ENCODE measurements at regions not wholly inside any gene's neighbourhood (a gene's known extent, or its start where the extent isn't known, plus 50 kb on each side); places are given as distances from the start of the nearest gene placed in this dataset.

GRCh38 chr10:21084700-21085099, 187.6 kb upstream of the NEBL start:
- TF ChIP-seq EZH2 (IDR thresholded peaks at IDR 0.05) (no peak), POLR2AphosphoS5 (IDR thresholded peaks at IDR 0.05; ENCODE audit: borderline replicate concordance, low read depth, low read length) (no peak), FOXP2 (optimal IDR thresholded peaks at IDR 0.05; ENCODE audit: control extremely low read depth, extremely low read length, insufficient read depth) (no peak)

Data from SK-N-MC (cell line).